ENCODE measurements at regions not wholly inside any gene's neighbourhood (a gene's known extent, or its start where the extent isn't known, plus 50 kb on each side); places are given as distances from the start of the nearest gene placed in this dataset.

DNA sequence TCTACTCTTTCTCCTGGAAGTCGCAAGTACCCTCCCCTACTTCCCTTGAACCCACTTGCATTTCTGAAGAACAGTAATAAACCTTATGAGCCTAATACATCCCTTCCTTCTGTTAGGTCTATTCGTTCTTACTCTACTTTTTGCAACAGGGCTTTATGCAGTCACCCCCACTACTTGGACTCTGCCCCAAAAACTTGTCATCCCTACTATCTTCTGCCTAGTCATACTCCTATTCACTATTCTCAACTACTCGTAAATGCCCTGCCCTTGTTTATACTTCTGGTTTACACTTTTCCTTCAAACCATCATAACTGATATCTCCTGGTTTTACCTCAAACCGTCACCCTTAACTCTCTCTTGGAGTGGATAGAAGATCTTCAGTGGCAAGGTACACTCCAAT, 55.2 kb upstream of the SLIT2 start:
- no peak overlapping the region for H2BK5ac ChIP-seq (ENCODE audit: insufficient read length, low read length)
- Mint-ChIP-seq H3K4me3 (no peak overlapping the region), H3K27me3 (ENCODE audit: low read depth) (no peaks in the 10 kb centered on the region), H3K4me1 (no peaks in the 10 kb centered on the region), H3K27ac (no peak overlapping the region), H3K9me3 (no peaks in the 10 kb centered on the region), H3K36me3 (ENCODE audit: insufficient read depth in 1 of 3, low read depth in 3 of 3) (no peaks in the 10 kb centered on the region)
- no peak overlapping the region for H4K5ac ChIP-seq (ENCODE audit: insufficient read length, low read depth, low read length)
- no peak overlapping the region for H2BK15ac ChIP-seq (ENCODE audit: low read depth, low read length)
- no peaks in the 10 kb centered on the region for H4K20me1 ChIP-seq (ENCODE audit: control insufficient read depth, insufficient read depth, insufficient read length)
- no peaks in the 10 kb centered on the region for H3K79me2 ChIP-seq (ENCODE audit: insufficient read depth, low read length)
- no peak overlapping the region for H3T11ph ChIP-seq (ENCODE audit: low read length)
- H3K18ac ChIP-seq (ENCODE audit: insufficient read length, low read depth, low read length), result no peak overlapping the region
- TF ChIP-seq, protein P1, sequence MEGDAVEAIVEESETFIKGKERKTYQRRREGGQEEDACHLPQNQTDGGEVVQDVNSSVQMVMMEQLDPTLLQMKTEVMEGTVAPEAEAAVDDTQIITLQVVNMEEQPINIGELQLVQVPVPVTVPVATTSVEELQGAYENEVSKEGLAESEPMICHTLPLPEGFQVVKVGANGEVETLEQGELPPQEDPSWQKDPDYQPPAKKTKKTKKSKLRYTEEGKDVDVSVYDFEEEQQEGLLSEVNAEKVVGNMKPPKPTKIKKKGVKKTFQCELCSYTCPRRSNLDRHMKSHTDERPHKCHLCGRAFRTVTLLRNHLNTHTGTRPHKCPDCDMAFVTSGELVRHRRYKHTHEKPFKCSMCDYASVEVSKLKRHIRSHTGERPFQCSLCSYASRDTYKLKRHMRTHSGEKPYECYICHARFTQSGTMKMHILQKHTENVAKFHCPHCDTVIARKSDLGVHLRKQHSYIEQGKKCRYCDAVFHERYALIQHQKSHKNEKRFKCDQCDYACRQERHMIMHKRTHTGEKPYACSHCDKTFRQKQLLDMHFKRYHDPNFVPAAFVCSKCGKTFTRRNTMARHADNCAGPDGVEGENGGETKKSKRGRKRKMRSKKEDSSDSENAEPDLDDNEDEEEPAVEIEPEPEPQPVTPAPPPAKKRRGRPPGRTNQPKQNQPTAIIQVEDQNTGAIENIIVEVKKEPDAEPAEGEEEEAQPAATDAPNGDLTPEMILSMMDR (conservative IDR thresholded peaks at IDR 0.05), result no peak
- no peaks in the 10 kb centered on the region for H3K27me3 ChIP-seq (ENCODE audit: insufficient read depth, low read length)
- no peak overlapping the region for H3K4ac ChIP-seq (ENCODE audit: low read depth, low read length)
- no peak overlapping the region for H2BK12ac ChIP-seq (ENCODE audit: insufficient read length, low read depth, low read length)
- H3K4me1 ChIP-seq (ENCODE audit: insufficient read depth, low read length), result no peaks in the 10 kb centered on the region
- no peak overlapping the region for H2BK20ac ChIP-seq (ENCODE audit: low read depth, low read length, poor library complexity, severe bottlenecking)
- H4K91ac ChIP-seq (ENCODE audit: insufficient read length, low read depth, low read length), result no peak overlapping the region
- no peaks in the 10 kb centered on the region for H3K79me1 ChIP-seq (ENCODE audit: insufficient read depth, low read depth, low read length, poor library complexity, severe bottlenecking)
- H3K56ac ChIP-seq (ENCODE audit: insufficient read length, low read depth, low read length), result no peak overlapping the region
- H3K23me2 ChIP-seq (ENCODE audit: insufficient read length, low read depth, low read length, poor library complexity, severe bottlenecking), result no peaks in the 10 kb centered on the region
- H2BK120ac ChIP-seq (ENCODE audit: low read depth, low read length, poor library complexity, severe bottlenecking), result no peak overlapping the region
- no peak overlapping the region for H4K8ac ChIP-seq (replicated peaks; ENCODE audit: insufficient read length, low read depth, low read length)
- H3K9ac ChIP-seq (ENCODE audit: extremely low read depth, insufficient read length, low read length), result no peak overlapping the region
- WGBS (ENCODE audit: extremely low coverage, insufficient read length, low lambda C conversion rate), result no CpG with 5 or more reads among the region's 4 CpGs
- H3K23ac ChIP-seq (ENCODE audit: insufficient read length, low read depth, low read length), result no peak overlapping the region
- no peak overlapping the region for H3K14ac ChIP-seq (ENCODE audit: insufficient read depth, low read length)
- H3K9me3 ChIP-seq (ENCODE audit: control insufficient read depth, low read depth, low read length), result no peaks in the 10 kb centered on the region
- no peak overlapping the region for H3K4me2 ChIP-seq (ENCODE audit: insufficient read depth, insufficient read length, low read length)
- DNase-seq, result no peak
- no peak overlapping the region for H2AFZ ChIP-seq (ENCODE audit: low read length)
- no peak overlapping the region for H2AK5ac ChIP-seq (ENCODE audit: insufficient read length, low read length)
- no peak overlapping the region for H3K27ac ChIP-seq (ENCODE audit: insufficient read length, low read depth, low read length)
